ENCODE measurements at regions not wholly inside any gene's neighbourhood (a gene's known extent, or its start where the extent isn't known, plus 50 kb on each side); places are given as distances from the start of the nearest gene placed in this dataset.

DNA sequence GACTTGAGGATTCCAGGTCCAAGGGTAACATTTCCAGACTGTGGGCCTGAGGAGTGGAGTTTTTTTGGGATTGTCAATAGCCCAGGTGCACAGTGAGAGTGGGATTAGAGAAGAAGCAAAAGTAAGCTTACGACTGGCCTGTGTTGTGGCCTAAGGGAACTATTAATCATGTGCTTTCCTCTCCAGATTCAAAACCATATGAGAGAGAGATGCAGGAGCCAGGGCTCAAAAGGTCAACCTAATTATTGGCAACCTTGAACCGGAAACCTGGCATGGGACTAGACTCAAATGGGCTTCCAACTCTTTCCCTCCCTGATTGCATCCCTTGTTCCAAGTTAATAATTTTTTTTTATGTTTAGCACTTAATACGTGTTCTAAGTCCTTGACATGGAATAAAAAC lies 242.1 kb upstream of the THRB start:
- no peak overlapping the region for H3K14ac ChIP-seq (ENCODE audit: insufficient read length)
- no peak overlapping the region for H2AK5ac ChIP-seq (ENCODE audit: low read depth, low read length)
- no peak for FAIRE-seq
- H3K4me2 ChIP-seq (ENCODE audit: insufficient read depth in 1 of 2, low read depth in 2 of 2, low read length in 2 of 2), result no peak overlapping the region
- TF ChIP-seq POLR2A (IDR thresholded peaks at IDR 0.05; ENCODE audit: control extremely low read depth in 1 of 2, low read depth in 2 of 2, low read length in 2 of 2) (no peak), YY1 (IDR thresholded peaks at IDR 0.05; ENCODE audit: low read depth, low read length) (no peak), TBP (IDR thresholded peaks at IDR 0.05; ENCODE audit: low read depth, low read length) (no peak), ASH2L (IDR thresholded peaks at IDR 0.05; ENCODE audit: low read length) (no peak), RBBP5 (IDR thresholded peaks at IDR 0.05; ENCODE audit: borderline replicate concordance, low read depth, low read length) (no peak), RXRA (IDR thresholded peaks at IDR 0.05; ENCODE audit: insufficient read depth, low read depth, low read length) (no peak), KDM1A (IDR thresholded peaks at IDR 0.05; ENCODE audit: borderline replicate concordance, low read length) (no peak), CEBPB (IDR thresholded peaks at IDR 0.05; ENCODE audit: low read depth, low read length) (no peak), GTF2F1 (IDR thresholded peaks at IDR 0.05; ENCODE audit: borderline replicate concordance, low read depth, low read length) (no peak)
- no peak overlapping the region for H2BK12ac ChIP-seq (ENCODE audit: low read depth, low read length)
- no peak overlapping the region for H4K91ac ChIP-seq (replicated peaks; ENCODE audit: insufficient read length, low read length)
- no peak overlapping the region for H4K5ac ChIP-seq (ENCODE audit: insufficient read length, low read depth, low read length)
- no peak overlapping the region for H3K27ac ChIP-seq (ENCODE audit: low read depth, low read length)
- POLR2A ChIA-PET (ENCODE audit: partially characterized antibody), result no interaction called here
- no peaks in the 10 kb centered on the region; a peak in 1 of 7 replicates for H3K4me1 ChIP-seq (replicated peaks in 1 of 4; ENCODE audit: control insufficient read depth in 3 of 4, insufficient read depth in 4 of 4, low read length in 3 of 4)
- H3K4ac ChIP-seq (replicated peaks; ENCODE audit: insufficient read length, low read depth, low read length), result no peak overlapping the region
- H3K56ac ChIP-seq (replicated peaks; ENCODE audit: insufficient read length, low read depth, low read length), result no peak overlapping the region
- no peak overlapping the region for H3K9ac ChIP-seq (replicated peaks in 1 of 4; ENCODE audit: extremely low read depth in 1 of 4, low read depth in 3 of 4, low read length in 3 of 4)
- no peak overlapping the region for H3K18ac ChIP-seq (ENCODE audit: extremely low read depth, low read length)
- no peak overlapping the region for H4K8ac ChIP-seq (ENCODE audit: extremely low read depth, insufficient read depth, low read length)
- no peaks in the 10 kb centered on the region; the same call in 1 of the 2 replicates for H3K23me2 ChIP-seq (ENCODE audit: low read depth, low read length)
- no peak overlapping the region for H2AFZ ChIP-seq (ENCODE audit: low read length)
- H3K4me3 ChIP-seq (ENCODE audit: extremely low read depth in 1 of 4, insufficient read depth in 2 of 4, low read depth in 3 of 4, low read length in 4 of 4), result no peak overlapping the region
- H3K27me3 ChIP-seq (replicated peaks in 1 of 4; ENCODE audit: control insufficient read depth in 3 of 4, extremely low read depth in 1 of 4, insufficient read depth in 3 of 4, low read length in 3 of 4), result no peaks in the 10 kb centered on the region
- no peak overlapping the region for H2BK120ac ChIP-seq (replicated peaks; ENCODE audit: low read depth, low read length)
- H2BK15ac ChIP-seq (ENCODE audit: low read length), result no peak overlapping the region
- H4K20me1 ChIP-seq (replicated peaks in 1 of 2; ENCODE audit: control insufficient read depth in 1 of 2, insufficient read depth in 2 of 2, low read length in 2 of 2), result no peaks in the 10 kb centered on the region
- H2BK20ac ChIP-seq (ENCODE audit: low read length), result no peak overlapping the region
- H3K23ac ChIP-seq (ENCODE audit: insufficient read length), result no peak overlapping the region
- no peaks in the 10 kb centered on the region for H3K79me2 ChIP-seq (ENCODE audit: control insufficient read depth in 1 of 2, insufficient read depth in 2 of 2, low read length in 2 of 2)
- no peak overlapping the region for H2BK5ac ChIP-seq (ENCODE audit: low read depth, low read length)
- peaks cover 0 to 4% of the 10 kb centered on the region in 2 experiments; a peak in 2 of 4 replicates for H3K9me3 ChIP-seq (ENCODE audit: insufficient read depth in 2 of 2, low read depth in 1 of 2, low read length in 1 of 2)
- no peak for DNase-seq (ENCODE audit: low read depth in 1 of 2, low spot score in 2 of 2)
- CTCF ChIA-PET (ENCODE audit: partially characterized antibody), result interaction anchor here (0.6 to 2.7 kb wide), 3 partner anchors 11 to 723 kb away, joined by 3 to 10 read pairs (median 4); no protein-coding TSS in a partner anchor
- H3K79me1 ChIP-seq (ENCODE audit: low read depth, low read length), result no peaks in the 10 kb centered on the region
- 96% methylated on average over 3 of the region's 3 CpGs; no CpG with 5 or more reads in 1 of the 2 experiments for WGBS, 2 experiments (ENCODE audit: extremely low coverage in 1 of 2, insufficient coverage in 1 of 2, insufficient read length in 1 of 2, insufficient replicate concordance in 2 of 2, low coverage in 1 of 2, low lambda C conversion rate in 2 of 2, missing lambda C conversion rate in 1 of 2)
- no peaks in the 10 kb centered on the region for H3K36me3 ChIP-seq (ENCODE audit: control insufficient read depth in 2 of 4, insufficient read depth in 4 of 4, low read length in 3 of 4)

Data from H1 (cell line).